Adrenal gland (tissue), 5 donors: ENCODE measurements at regions not wholly inside any gene's neighbourhood (a gene's known extent, or its start where the extent isn't known, plus 50 kb on each side); places are given as distances from the start of the nearest gene placed in this dataset.

ENCODE experiments used
- CTCF ChIP-seq, 6 experiments: fragments of 450-650 bp in 4 of 6; fragments of 200-600 bp in 2 of 6; sonication (generic) in 1 of 6; IDR thresholded peaks; 1 replicate in 5 of 6; 2 replicates in 1 of 6; pipeline versions ENCODE4 v1.5.1 to v1.8.0; 2016 to 2021; ENCODE audit warnings: antibody characterized with exemption in 6 of 6, mild to moderate bottlenecking in 2 of 6, moderate library complexity in 1 of 6
- POLR2A ChIP-seq, 2 donors: fragments of 450-650 bp; IDR thresholded peaks; one replicate each; pipeline ENCODE4 v1.6.1; 2017; ENCODE audit warnings: antibody characterized with exemption in 2 of 2, mild to moderate bottlenecking in 2 of 2, moderate library complexity in 1 of 2
- donor health status: DM: no; HTN: no; CAD: no.

GRCh38 chr10:123604506-123604905 lies 61.6 kb upstream of the GPR26 start:
- no peak for TF ChIP-seq CTCF (IDR thresholded peaks at IDR 0.05)
- TF ChIP-seq POLR2A (IDR thresholded peaks at IDR 0.05): no peak
